ENCODE measurements at regions not wholly inside any gene's neighbourhood (a gene's known extent, or its start where the extent isn't known, plus 50 kb on each side); places are given as distances from the start of the nearest gene placed in this dataset.

- no peak overlapping the region for H3K4me3 ChIP-seq (ENCODE audit: low read depth, low read length)
- DNase-seq (ENCODE audit: low read depth) = no peak
- TF ChIP-seq, protein P1, sequence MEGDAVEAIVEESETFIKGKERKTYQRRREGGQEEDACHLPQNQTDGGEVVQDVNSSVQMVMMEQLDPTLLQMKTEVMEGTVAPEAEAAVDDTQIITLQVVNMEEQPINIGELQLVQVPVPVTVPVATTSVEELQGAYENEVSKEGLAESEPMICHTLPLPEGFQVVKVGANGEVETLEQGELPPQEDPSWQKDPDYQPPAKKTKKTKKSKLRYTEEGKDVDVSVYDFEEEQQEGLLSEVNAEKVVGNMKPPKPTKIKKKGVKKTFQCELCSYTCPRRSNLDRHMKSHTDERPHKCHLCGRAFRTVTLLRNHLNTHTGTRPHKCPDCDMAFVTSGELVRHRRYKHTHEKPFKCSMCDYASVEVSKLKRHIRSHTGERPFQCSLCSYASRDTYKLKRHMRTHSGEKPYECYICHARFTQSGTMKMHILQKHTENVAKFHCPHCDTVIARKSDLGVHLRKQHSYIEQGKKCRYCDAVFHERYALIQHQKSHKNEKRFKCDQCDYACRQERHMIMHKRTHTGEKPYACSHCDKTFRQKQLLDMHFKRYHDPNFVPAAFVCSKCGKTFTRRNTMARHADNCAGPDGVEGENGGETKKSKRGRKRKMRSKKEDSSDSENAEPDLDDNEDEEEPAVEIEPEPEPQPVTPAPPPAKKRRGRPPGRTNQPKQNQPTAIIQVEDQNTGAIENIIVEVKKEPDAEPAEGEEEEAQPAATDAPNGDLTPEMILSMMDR (IDR thresholded peaks at IDR 0.05; ENCODE audit: low read depth, low read length) = no peak
- TF ChIP-seq MYC (IDR thresholded peaks at IDR 0.05; ENCODE audit: low read depth, low read length) (no peak), MAX (IDR thresholded peaks at IDR 0.05; ENCODE audit: low read depth, low read length) (no peak), POLR2A (IDR thresholded peaks at IDR 0.05; ENCODE audit: extremely low read depth, insufficient read length) (no peak)
Observed at GRCh38 chr3:140760324-140761075, 82.6 kb downstream of the TRIM42 start.

DNA sequence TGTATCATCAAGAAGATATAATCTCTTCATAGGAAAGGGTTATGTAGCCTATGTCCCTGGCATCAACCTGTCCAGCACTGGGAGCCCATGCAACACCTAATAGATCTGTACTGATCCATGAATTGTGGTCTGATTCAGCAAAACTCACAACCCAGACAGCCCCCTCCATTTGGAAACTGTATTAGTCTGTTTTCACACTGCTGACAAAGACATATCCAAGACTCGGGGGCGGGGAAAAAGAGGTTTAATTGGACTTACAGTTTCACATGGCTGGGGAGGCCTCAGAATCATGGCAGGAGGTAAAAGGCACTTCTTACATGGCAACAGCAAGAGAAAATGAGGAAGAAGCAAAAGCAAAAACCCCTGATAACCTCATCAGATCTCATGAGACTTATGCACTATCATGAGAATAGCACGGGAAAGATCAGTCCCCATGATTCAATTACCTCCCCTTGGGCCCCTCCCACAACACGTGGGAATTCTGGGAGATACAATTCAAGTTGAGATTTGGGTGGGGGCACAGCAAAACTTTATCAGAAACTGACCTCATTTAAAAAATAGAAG is 83.3 kb downstream of the TRIM42 start:
- DNase-seq (ENCODE audit: low read depth) = no peak
- no peak overlapping the region for H3K4me3 ChIP-seq (ENCODE audit: low read depth, low read length)
- TF ChIP-seq MAX (IDR thresholded peaks at IDR 0.05; ENCODE audit: low read depth, low read length) (no peak), MYC (IDR thresholded peaks at IDR 0.05; ENCODE audit: low read depth, low read length) (no peak), POLR2A (IDR thresholded peaks at IDR 0.05; ENCODE audit: extremely low read depth, insufficient read length) (no peak)
- TF ChIP-seq, protein P1 (IDR thresholded peaks at IDR 0.05; ENCODE audit: low read depth, low read length) = no peak

- TF ChIP-seq MYC (IDR thresholded peaks at IDR 0.05; ENCODE audit: low read depth, low read length) (no peak), POLR2A (IDR thresholded peaks at IDR 0.05; ENCODE audit: extremely low read depth, insufficient read length) (no peak), MAX (IDR thresholded peaks at IDR 0.05; ENCODE audit: low read depth, low read length) (no peak)
- TF ChIP-seq, protein P1 (IDR thresholded peaks at IDR 0.05; ENCODE audit: low read depth, low read length) = no peak
- no peak overlapping the region for H3K4me3 ChIP-seq (ENCODE audit: low read depth, low read length)
- no peak for DNase-seq (ENCODE audit: low read depth)
Observed at GRCh38 chr3:140762746-140763145, 84.9 kb downstream of the TRIM42 start.

GRCh38 chr3:140763532-140763931 is 85.7 kb downstream of the TRIM42 start:
- TF ChIP-seq MAX (IDR thresholded peaks at IDR 0.05; ENCODE audit: low read depth, low read length) (no peak), POLR2A (IDR thresholded peaks at IDR 0.05; ENCODE audit: extremely low read depth, insufficient read length) (no peak), MYC (IDR thresholded peaks at IDR 0.05; ENCODE audit: low read depth, low read length) (no peak)
- TF ChIP-seq, protein P1 (IDR thresholded peaks at IDR 0.05; ENCODE audit: low read depth, low read length) = no peak
- no peak overlapping the region for H3K4me3 ChIP-seq (ENCODE audit: low read depth, low read length)
- no peak for DNase-seq (ENCODE audit: low read depth)

- H3K4me3 ChIP-seq (ENCODE audit: low read depth, low read length) = no peak overlapping the region
- TF ChIP-seq POLR2A (IDR thresholded peaks at IDR 0.05; ENCODE audit: extremely low read depth, insufficient read length) (no peak), MYC (IDR thresholded peaks at IDR 0.05; ENCODE audit: low read depth, low read length) (no peak), MAX (IDR thresholded peaks at IDR 0.05; ENCODE audit: low read depth, low read length) (no peak)
- TF ChIP-seq, protein P1 (IDR thresholded peaks at IDR 0.05; ENCODE audit: low read depth, low read length) = no peak
- no peak for DNase-seq (ENCODE audit: low read depth)
Observed at GRCh38 chr3:140765246-140765645, 87.4 kb downstream of the TRIM42 start.
